GM19372 (cell line): ENCODE measurements at regions not wholly inside any gene's neighbourhood (a gene's known extent, or its start where the extent isn't known, plus 50 kb on each side); places are given as distances from the start of the nearest gene placed in this dataset.

Source experiments
- ATAC-seq: cut with Tn5 transposase; IDR thresholded peaks from one replicate; pipeline ENCODE4 v1.9.1; 2021; ENCODE audit warnings: mild to moderate bottlenecking, low read depth, moderate library complexity; ENCODE audit not compliant: unreplicated experiment

DNA sequence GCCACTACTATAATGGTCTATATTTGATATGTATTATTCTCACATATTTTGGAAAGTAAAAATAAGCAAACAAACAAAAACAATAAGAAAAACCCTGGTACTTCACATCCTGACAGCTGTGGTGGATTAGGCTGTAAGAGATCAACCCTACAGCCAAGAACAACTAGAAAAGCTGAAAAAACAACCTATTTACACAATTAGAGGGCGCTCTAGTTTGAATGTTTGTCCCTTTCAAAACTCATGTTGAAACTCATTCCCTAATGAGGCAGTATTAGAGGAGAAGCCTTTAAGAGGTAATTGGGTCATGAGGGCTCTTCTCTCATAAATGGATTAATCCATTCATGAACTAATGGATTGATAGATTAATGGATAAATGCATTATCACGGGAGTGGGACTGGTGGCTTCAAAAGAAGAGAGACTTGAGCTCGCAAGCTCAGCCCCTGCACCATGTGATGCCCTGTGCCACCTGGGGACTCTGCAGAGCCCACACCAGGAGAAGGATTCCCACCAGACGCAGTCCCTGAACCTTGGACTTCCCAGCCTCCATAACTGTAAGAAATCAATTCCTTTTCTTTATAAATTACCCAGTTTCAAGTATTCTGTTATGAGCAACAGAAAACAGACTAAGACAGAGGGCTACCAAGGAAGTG lies 733.9 kb upstream of the ARGLU1 start:
- no peak for ATAC-seq

DNA sequence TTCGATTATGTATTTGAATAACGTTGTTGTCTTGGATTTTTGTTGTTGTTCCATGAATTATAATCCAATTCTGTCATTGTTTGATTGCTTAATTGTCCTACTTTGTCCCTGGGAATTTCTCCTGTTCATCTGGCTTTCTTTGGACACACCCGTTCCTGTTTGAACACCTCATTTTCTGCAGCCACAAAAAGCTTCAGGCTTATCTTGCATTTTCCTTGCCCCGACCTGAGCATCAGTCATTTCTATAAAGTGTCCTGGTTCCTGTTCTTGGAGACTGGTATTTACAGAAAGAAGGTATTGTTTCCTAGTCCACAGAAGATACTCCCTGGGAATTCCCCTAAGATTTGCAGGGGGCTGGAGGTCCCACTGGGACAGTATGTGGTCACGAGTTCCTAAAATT lies 731.8 kb upstream of the ARGLU1 start:
- ATAC-seq, result no peak

DNA sequence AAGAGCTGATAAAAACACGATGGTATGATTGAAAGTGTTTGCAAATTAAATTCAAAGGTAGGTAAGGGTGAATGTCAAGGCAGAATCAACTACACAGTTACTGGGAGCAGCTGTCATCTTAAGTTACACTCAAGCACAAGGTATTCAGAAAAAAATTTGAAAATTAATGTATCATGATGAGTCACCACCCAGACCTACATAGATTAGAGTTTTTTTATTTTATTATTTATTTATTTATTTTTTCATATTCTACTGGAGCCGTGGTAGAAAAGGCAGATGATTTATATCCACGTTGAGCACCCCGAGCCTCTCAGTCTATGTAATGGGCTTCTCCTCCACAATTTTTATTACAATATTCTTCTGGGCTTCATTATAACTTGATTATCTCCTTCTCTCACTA lies 728.9 kb upstream of the ARGLU1 start:
- no peak for ATAC-seq

DNA sequence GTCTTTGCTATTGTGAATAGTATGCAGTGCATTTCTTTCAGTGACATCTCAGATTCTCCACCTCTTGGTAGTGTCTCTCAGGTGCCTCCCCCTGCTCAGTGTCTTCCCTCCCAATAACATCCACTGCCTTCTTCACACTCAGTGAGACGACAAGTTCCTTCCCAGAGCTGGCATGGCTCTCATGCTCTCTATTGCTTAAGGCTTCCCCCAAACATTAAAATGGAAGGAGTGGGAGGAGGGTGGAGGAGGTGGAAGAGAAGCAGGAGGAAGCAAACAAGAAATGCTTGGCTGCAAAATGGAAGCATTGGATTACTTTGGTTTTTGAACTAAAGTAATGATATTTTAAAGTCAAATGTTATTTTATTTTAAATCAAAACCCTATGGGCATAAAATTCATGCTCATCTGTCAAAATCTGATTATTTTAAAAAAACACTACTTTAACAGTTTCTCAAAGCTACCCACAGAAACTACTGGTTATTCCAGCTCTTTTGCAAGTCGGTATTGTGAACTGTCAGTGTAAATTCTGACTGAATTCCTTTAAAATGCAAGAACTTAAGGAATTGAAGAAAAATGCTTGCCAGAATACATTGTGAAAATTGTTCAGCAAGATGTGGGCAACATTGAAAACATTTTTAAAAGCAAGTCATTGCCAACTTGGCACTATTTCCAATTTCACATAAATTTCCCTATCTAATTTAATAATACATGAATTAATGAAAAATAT lies 727.6 kb upstream of the ARGLU1 start:
- ATAC-seq, result no peak

DNA sequence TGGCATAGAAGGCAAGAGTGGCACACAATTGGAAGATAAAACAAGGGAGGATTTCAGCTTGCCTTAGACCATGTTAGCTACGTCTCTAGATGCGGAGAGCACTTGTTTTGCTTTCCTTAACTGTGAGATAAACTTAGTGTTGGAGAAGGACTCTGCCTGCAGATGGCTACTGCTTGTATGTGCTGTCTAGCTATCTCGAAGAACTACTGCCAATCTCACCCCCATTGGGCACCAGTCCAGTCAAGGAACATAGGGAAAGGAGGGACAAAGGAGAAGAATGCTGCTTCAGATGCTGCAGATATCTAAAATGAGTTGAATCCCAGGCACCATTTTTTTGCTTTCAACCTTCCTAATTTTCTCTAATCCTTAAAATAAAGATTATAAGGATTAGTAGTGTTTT lies 726.0 kb upstream of the ARGLU1 start:
- ATAC-seq, result no peak

DNA sequence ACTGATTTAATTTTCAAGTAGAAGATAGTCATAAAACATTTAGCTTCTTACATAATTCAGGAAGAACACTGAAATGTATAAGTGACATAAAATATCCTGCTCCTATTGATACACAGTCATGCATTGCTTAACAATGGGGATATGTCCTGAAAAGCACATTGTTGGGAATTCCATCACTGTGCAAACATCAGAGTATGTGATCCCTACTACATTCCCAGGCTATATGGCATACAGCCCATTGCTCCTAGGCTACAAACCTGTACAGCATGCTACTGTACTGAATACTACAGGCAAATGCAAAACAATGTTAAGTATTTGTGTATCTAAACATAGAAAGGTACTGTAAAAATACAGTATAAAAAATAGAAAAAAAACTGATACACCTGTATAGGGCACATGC lies 723.9 kb upstream of the ARGLU1 start:
- ATAC-seq, result no peak

DNA sequence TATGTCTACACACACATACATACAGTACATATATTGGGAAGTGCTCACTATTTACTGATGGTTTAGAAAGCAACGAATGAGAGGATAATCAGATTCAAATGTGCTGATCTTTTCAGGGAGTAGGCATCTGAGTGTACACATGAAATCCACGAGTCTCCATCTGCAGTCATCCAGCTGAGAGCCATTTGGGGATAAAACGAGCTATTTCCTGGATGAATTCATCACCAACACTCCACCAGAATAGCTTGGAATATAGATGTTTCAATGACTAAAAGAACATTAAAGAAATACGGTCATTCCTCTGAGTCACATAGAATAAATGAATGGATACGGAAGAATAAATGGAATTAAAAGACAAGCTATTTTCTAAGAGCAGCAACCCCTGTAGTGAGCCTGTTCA lies 721.6 kb upstream of the ARGLU1 start:
- no peak for ATAC-seq

DNA sequence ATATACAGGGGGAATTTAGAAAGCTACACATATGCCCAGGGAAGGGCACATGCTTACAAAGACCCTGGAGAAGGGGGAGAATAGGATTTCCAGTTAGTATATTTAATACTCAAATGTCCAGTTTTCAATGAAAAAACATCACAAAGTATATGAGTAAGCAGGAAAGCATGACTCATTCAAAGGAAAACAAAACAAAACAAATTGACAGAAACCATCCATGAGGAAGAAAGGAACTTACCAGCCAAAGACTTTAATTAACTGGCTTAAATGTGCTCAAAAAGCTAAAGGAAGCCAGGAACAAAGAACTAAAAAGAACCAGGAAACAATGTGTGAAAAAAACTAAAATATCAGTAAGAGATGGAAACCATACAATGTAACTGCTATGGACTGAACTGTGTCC lies 716.2 kb upstream of the ARGLU1 start:
- no peak for ATAC-seq

DNA sequence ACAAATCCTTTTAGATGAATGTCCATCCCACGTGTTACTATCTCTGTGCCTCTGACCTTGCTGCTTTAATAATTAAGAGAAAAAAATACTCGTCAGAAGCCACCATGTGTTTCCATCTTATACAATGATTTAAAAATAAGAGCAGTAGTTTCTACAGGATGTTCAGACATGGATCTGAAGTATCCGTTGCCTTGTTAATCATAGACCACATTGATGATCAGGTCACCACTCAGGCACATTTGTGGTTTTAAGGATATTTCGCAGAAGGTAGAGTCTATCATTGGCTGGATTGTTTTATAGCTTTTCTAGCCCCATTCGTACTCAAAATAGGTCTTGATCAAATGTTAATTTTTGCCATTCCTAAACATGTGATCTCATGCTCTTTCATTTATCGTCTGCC lies 710.0 kb upstream of the ARGLU1 start:
- no peak for ATAC-seq

DNA sequence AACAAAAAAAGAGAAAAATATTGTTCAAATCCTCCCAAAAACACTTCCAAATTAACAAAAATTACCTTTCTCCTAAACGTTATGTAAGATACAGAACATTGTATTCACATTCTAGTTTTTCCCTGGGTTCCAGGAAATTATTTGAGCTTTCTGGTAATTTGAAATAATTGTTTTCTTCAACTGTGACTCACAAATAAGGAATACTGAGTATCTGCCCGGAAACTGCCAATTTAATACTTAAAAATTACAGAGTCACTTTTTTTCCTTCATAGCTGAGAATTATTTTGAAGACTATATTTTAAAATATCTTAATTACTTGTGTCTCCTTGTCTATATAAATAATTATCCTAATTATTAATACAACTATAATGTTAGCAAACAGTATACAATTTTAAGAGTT lies 709.0 kb upstream of the ARGLU1 start:
- ATAC-seq, result no peak

DNA sequence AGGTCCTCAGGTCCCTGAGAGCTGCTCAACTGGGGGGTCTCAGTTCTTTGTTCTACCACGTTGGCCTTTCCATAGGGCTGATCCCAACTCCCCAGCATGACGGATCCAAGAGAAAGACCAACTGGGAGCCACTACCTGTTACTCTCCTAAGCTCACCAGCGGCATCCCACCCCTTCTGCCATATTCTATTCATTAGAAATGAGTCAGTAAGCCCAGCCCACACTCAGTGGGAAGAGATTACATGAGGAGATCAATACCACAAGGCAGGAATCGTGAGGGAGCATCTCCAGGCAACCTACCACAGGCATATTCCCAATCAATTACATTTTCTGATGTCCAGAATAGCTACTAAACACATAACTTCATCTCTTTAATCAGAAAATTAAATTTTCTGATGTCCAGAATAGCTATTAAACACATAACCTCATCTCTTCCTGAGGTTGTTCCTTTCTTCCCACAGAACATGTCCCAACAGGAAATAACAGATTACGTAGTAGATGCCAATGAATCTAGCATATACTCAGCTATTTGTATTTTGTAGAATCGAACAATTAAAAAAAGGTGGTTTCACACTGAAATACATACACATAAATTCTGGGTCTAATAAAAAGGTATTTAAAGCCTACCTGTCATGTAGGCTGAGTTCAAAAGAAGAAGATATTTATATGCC lies 708.1 kb upstream of the ARGLU1 start:
- ATAC-seq, result no peak

DNA sequence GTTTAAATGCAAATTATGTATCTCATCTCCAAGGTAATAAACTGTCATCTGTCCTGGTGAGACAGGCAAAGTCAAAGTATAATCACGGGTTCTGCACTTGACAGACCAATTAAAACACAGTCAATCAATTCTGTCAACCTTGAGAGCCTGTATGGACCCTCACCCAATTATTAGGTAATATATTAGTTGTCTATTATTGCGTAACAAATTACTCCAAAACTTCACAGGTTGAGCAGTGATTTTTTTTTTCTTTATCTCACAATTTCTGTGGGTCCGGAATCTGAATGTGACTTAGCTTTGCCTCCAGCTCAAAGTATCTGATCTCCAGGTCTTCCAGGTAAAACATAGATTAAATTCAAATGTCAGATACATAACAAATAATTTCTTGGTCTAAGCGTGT lies 707.4 kb upstream of the ARGLU1 start:
- no peak for ATAC-seq

DNA sequence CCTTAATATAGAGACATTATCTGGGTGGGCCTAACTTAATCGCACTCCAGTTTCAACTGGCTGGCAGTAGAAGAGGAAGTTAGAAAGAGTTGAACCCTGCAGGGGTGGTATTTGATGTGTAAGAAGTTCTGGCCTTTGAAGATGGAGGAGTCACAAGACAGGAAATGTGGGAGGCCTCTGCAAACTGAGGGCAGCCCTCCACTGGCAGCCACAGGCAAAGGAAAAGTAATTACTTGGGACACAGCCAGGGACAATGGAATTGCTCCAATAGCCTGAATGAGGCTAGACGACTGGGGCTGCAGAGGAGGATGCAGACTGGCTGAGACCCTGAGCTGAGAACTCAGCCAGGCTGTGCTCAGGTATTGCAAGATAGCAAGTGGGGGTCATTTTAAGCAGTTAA lies 703.3 kb upstream of the ARGLU1 start:
- ATAC-seq, result no peak

DNA sequence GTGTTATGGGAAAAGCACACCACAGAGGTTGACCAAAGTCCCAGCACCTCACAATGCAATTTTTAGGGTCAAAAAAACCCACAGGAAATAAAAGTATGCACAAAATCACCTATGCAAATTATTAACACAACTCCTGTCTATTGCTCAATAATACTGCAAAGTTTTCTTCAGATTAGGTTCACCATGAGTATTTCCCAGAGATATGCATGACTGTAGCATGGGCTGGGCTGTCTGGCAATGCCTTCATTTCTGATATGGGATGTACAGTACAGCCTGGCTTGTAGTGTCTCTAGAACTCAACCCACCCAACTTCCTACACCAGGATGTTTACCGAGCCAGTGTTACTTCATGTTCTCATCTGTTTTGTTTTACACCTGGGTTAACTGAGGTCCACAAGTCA lies 698.7 kb upstream of the ARGLU1 start:
- no peak for ATAC-seq

DNA sequence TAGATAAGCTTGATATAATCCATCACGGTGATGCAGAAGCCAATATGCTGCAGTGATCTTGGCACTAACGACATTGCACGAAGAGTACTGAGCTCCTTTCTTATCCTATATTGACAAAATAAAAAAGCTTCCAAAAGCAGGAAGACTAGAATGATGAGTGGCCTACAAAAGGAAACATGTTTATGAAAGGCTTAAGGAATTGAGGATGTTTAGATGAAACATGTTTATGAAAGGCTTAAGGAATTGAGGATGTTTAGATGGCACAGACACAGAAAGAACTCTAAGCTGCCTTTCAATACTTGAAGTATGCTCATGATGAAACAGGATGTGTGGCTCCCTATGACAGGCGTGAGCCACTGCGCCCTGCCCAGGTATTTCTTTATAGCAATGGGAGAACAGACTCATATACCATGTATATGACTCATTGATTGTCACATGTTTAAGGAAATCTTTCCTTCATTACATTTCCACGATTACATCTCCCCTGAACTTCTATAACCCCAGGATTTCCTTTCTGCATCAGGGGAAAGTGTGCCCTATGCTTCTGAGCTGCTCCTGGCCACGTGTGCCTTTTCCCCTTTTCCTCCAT lies 690.8 kb upstream of the ARGLU1 start:
- no peak for ATAC-seq

DNA sequence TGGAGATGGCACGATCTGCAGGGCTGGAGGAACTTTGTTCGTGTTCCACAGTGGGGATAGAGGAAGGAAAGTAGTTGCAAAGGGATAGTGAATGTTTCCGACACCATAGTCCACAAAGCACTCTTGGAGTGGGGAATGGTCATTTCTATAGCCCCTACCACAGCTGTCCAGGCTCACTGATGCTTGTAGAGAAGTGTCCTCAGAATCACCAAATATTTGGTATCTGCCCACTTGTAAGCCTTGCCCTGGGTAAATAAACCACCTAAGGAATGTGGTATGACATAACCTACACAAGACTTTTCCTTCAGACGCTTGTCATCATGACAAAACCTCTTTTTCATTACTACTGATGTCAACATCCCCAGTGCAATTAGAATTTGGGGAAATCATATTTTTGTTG lies 686.5 kb upstream of the ARGLU1 start:
- no peak for ATAC-seq

DNA sequence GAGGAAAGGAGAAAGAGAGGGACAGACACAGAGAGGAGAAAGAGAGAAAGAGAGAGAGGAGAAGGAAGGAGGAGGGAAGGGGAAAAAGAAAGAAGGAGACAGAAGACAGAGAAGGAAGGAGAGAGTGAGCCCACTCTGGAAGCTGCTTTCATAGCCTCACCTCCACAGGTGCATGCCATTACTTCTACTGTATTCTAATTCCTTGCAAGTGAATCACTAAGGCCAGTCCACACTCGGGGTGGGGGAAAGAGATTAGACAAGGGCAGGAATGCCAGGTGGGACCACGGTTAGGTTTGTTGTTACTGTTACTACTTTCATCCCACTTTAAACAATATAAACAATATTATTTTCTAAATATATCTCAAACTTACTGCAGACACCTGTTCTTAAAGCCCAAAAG lies 684.5 kb upstream of the ARGLU1 start:
- ATAC-seq, result no peak

DNA sequence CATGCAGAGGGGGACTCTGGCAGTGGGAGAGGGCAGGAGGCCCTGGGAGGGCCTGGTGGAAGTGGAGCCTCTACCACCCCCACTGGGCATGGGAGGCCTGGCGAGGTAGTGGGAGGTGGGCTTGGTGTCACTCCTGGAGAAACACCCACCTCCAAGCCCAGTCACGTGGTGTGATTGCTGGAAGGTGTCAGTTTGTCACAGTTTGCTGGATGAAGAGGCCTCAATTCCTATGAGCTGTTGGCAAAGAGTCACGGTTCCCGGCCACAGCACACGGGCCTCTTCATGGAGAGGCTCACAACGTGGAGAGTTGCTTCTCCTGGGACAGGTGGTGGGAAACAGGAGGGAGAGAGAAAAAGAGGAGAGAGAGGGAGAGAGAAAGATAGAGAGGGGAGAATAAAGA lies 684.1 kb upstream of the ARGLU1 start:
- ATAC-seq, result no peak

DNA sequence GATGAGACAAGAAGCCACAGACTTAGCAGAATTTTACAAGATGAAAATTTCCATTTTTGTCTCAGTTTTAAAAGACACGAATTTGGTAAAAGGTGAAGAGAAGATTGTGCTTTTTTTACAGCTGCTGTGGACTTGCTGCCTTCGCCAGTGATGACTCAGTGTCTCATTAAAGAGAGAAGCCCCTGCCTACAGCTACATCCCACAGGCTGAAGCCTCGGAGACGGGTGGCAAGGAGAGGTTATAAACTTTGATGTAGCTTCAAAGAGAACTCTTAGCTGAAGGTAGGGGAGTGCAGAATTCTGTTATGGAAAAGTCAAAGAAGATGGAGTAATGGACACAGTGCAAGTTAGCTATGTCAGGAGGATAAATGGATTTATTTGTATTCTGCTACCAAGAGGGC lies 683.4 kb upstream of the ARGLU1 start:
- ATAC-seq, result no peak

DNA sequence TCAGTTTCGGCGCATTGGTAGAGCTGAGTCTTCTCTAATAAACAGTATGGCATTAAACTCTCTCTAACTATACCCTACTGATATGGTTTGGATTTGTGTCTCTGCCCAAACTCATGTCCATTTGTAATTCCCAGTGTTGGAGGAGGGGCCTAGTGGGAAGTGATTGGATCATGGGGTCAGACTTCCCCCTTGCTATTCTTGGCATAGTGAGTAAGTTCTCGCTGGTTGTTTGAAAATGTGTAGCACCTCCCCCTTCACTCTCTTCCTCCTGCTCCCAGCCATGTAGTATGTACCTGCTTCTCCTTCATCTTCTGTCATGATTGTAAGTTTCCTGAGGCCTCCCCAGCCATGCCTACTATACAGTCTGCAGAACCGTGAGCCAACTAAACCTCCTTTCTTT lies 682.7 kb upstream of the ARGLU1 start:
- no peak for ATAC-seq

DNA sequence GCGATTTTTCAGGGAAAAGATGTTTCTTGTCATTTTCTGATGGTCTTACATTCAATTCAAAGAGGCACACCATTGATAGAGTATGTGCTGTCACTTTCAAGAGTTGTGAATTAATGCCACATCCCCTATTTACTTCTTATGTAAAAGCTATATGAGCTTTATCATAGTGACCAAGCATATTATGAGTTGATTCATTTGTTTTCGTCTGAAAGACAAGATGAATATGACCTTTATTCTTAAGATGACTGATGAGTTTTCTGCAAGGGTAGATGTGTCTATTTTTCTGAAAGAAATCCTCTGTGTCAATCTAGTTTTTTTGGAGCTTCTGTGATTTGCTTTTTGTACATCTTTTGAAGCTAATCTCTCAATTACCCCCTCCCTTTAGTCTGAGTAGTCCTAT lies 676.3 kb upstream of the ARGLU1 start:
- no peak for ATAC-seq

DNA sequence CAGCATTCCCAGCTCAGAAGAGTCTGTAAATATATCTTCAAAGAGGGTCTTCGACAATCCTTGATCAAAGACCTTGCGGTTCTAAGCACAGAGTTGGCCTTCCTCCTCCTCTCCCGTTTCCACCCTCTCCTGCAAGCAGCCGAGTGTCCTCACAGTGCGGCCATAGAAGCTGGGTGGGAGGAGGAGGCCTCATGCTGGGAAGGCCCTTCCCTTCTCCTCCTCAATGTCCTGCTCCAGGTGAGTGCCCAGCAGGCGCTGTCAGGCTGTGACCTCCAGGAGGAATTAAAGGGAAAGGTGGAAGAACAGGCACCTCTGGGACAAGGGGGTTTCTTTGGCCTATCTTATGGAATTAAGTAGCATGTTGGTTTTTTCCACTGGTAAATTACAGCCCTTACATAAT lies 674.2 kb upstream of the ARGLU1 start:
- ATAC-seq, result no peak
